ENCODE measurements at regions not wholly inside any gene's neighbourhood (a gene's known extent, or its start where the extent isn't known, plus 50 kb on each side); places are given as distances from the start of the nearest gene placed in this dataset.

DNA sequence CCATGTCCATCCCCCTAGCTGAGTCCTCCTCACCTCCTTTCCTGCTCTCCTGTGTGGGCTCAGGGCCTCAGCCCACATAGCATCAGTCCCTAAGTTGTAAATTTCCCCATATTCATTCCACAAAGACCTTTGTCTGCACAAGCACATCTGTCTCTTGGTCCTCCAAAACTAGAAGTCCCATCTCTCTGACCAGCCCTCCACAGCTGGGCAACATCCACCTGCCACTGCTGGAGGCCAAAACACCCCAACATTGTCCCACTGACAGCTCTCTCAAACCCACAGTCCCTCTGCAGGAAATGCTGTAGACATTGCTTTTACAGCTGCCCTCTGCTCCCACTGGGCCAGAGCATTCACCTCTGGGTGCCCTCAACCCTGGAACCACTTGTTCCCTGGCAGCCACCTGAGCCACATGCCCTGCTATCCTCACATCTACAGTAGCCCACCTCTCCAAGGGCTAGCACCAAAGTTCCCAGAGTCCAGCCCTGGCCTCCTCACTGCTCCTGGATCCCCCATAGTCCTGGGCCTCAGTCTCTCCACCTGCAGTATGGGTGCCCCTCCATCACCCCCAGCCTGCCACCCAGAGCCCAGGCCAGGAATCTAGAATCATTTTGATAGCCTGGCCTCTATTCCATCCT is 1722.7 kb downstream of the TP53TG3F start:
- TF ChIP-seq, protein P1, sequence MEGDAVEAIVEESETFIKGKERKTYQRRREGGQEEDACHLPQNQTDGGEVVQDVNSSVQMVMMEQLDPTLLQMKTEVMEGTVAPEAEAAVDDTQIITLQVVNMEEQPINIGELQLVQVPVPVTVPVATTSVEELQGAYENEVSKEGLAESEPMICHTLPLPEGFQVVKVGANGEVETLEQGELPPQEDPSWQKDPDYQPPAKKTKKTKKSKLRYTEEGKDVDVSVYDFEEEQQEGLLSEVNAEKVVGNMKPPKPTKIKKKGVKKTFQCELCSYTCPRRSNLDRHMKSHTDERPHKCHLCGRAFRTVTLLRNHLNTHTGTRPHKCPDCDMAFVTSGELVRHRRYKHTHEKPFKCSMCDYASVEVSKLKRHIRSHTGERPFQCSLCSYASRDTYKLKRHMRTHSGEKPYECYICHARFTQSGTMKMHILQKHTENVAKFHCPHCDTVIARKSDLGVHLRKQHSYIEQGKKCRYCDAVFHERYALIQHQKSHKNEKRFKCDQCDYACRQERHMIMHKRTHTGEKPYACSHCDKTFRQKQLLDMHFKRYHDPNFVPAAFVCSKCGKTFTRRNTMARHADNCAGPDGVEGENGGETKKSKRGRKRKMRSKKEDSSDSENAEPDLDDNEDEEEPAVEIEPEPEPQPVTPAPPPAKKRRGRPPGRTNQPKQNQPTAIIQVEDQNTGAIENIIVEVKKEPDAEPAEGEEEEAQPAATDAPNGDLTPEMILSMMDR (IDR thresholded peaks at IDR 0.05; ENCODE audit: low read depth, low read length, missing control alignments) = no peak
- H3K4me3 ChIP-seq (ENCODE audit: low read depth, low read length) = no peak overlapping the region
- no peak for DNase-seq (ENCODE audit: low read depth)

DNA sequence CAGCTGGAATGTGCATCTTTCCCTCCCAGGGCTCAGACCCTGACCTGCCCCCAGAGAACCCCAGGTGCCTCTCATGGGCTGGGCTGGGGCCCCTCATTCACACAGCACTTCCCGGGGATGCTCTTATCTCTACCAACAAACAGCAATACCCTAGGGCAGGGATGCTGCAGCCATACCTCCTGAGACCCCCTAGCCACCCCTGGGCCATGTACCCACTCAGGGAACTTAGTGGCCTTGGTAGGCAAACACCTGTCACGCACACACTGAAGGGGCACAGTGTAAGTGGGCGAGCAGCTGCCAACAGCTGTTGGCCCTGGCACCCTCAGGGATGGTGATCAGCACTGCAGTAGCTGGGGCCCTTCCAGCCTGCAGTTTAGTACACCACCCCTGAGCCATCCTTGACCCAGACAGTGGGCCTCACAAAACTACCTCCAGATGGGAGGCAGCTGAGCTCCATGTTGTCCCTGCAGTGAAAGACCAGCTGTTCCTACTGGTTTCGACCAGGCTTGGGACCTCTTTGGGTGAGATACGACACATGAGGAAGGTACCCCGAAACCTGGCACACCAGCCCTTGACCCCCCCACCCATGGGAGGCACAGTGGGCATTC is 1723.6 kb downstream of the TP53TG3F start:
- DNase-seq (ENCODE audit: low read depth) = no peak

DNA sequence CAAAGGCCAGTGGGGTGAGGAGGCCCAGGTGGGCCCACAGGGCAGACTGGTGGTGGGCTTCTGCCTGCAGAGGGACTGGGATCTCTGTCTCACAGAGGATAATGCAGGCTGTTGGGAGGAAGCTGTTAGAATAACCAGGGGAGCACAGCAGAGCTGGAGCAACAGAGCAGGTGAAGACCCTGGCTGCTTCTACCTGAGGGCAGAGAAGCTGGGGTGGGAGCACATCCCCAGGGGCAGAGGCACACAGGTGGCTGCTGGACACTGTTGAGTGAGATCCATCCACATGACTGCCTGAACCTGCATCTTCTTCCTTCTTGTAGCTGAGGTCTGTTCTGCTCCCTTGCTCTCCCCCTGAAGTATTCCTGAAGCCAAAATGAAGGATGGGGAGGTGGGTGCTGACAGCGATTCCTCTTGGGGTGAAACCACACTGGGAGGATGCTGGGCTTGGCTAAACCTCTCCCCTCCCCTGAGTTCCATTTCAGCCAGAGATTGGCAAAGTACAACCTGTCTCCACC is 1725.0 kb downstream of the TP53TG3F start:
- H3K4me3 ChIP-seq (ENCODE audit: low read depth, low read length) = no peak overlapping the region
- DNase-seq (ENCODE audit: low read depth) = no peak
- TF ChIP-seq, protein P1 (IDR thresholded peaks at IDR 0.05; ENCODE audit: low read depth, low read length, missing control alignments) = no peak

More for the DNA sequence above, 1723.6 kb downstream of the TP53TG3F start:
- no peak overlapping the region for H3K4me3 ChIP-seq (ENCODE audit: low read depth, low read length)
- TF ChIP-seq, protein P1 (IDR thresholded peaks at IDR 0.05; ENCODE audit: low read depth, low read length, missing control alignments) = no peak

DNA sequence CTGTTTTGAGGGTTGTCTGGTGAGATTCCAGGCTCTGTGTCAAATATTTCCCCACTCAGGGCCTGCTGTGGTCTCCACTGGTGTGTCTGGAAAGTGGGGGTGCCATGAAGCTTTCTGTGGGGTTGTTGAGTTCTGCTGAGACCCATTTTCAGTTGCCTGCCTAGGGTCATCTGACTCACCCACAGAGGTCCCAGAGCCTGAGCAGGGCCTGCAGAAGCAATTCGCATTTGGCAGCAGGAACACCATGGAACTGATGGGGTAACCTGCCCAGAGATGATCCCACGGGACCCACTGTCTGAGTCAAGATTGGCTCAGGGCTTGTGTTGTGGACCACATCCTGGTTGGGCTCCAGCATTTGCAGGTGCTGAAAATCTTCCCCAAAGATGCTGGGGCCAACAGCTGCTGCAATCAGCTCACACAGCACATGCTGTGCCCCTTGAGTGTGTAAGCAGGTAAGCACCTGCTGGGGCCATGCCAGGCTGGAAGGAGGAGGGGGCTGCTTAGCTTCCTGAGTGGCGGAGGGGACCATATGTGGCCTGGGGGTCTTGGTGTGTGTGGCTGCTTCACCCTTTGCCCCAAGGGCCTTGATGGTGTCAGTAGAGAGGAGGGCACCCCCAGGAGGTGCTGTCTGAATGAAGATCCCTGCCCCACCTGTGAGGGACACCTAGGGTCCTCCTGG is 1726.1 kb downstream of the TP53TG3F start:
- no peak for DNase-seq (ENCODE audit: low read depth)
- TF ChIP-seq, protein P1 (IDR thresholded peaks at IDR 0.05; ENCODE audit: low read depth, low read length, missing control alignments) = no peak
- no peak overlapping the region for H3K4me3 ChIP-seq (ENCODE audit: low read depth, low read length)

- H3K4me3 ChIP-seq (ENCODE audit: low read depth, low read length) = no peak overlapping the region
- TF ChIP-seq, protein P1 (IDR thresholded peaks at IDR 0.05; ENCODE audit: low read depth, low read length, missing control alignments) = no peak
- no peak for DNase-seq (ENCODE audit: low read depth)
Observed at GRCh38 chr16:35186045-35186759, 1726.8 kb downstream of the TP53TG3F start.

- H3K4me3 ChIP-seq (ENCODE audit: low read depth, low read length) = no peak overlapping the region
- DNase-seq (ENCODE audit: low read depth) = no peak
- TF ChIP-seq, protein P1 (IDR thresholded peaks at IDR 0.05; ENCODE audit: low read depth, low read length, missing control alignments) = no peak
Observed at GRCh38 chr16:35187665-35188225, 1728.3 kb downstream of the TP53TG3F start.

All from GM12864 (cell line).